Activated CD8-positive, alpha-beta memory T cell treated with anti-CD3 and anti-CD28 coated beads, Interleukin-2, amount 10 ng/mL, durations not matched to agents 7 days and 5 days (primary cell): ENCODE measurements at regions not wholly inside any gene's neighbourhood (a gene's known extent, or its start where the extent isn't known, plus 50 kb on each side); places are given as distances from the start of the nearest gene placed in this dataset.
A peak's percentile ranks its signal among the peaks of the same experiment; 100 is the strongest.
"Not testable (repeated sequence)": the region's sequence is repeated elsewhere in the genome, so short reads cannot be mapped to it uniquely, and the experiment has no call there.

ENCODE experiments used
- ATAC-seq: fragments of 150-1000 bp; cut with Tn5 transposase; one replicate; pipeline ENCODE4 v1.10.0; 2021; ENCODE audit warnings: moderate library complexity
- CTCF ChIA-PET: fragments of 350-600 bp; sonication (Branson Sonifier 250); formaldehyde crosslinking; loops from one replicate; lab custom pipeline; 2021; ENCODE audit warnings: antibody characterized with exemption; lab: Charles Lee
- DNase-seq: peaks from one replicate; pipeline ENCODE4 v3.0.0-alpha.2; 2020
- H3K27ac Mint-ChIP-seq: one replicate; pipeline ENCODE4 v1.8.0; 2021; ENCODE audit warnings: mild to moderate bottlenecking, mixed read lengths
- H3K27me3 Mint-ChIP-seq: one replicate; pipeline ENCODE4 v1.8.0; 2021; ENCODE audit warnings: mixed read lengths
- H3K36me3 Mint-ChIP-seq: one replicate; pipeline ENCODE4 v1.8.0; 2021; ENCODE audit warnings: mild to moderate bottlenecking, mixed read lengths
- H3K4me1 Mint-ChIP-seq: one replicate; pipeline ENCODE4 v1.8.0; 2021; ENCODE audit warnings: mixed read lengths
- H3K4me3 Mint-ChIP-seq: one replicate; pipeline ENCODE4 v1.8.0; 2021; ENCODE audit warnings: mild to moderate bottlenecking, moderate library complexity, mixed read lengths
- H3K9me3 Mint-ChIP-seq: one replicate; pipeline ENCODE4 v1.8.0; 2022; ENCODE audit warnings: low read depth, mixed read lengths

- DNase-seq, result no peak
- no peak overlapping the region for H3K27ac Mint-ChIP-seq
- CTCF ChIA-PET, result no interaction called here
Observed at GRCh38 chrX:131650637-131651410, 107.0 kb downstream of the OR13H1 start.

GRCh38 chrX:131663726-131664125 lies 119.9 kb downstream of the OR13H1 start:
- H3K36me3 Mint-ChIP-seq, H3K4me1 Mint-ChIP-seq, H3K27ac Mint-ChIP-seq, ATAC-seq, H3K9me3 Mint-ChIP-seq, CTCF ChIA-PET, H3K27me3 Mint-ChIP-seq, DNase-seq, H3K4me3 Mint-ChIP-seq: not testable (repeated sequence)

More at GRCh38 chrX:131650637-131651410, 107.0 kb downstream of the OR13H1 start:
- Mint-ChIP-seq H3K36me3 (no peaks in the 10 kb centered on the region), H3K27me3 (peaks cover 2% of the 10 kb centered on the region), H3K4me3 (no peak overlapping the region), H3K4me1 (no peaks in the 10 kb centered on the region), H3K9me3 (no peaks in the 10 kb centered on the region)
- no peak for ATAC-seq

- H3K27ac Mint-ChIP-seq, result no peak overlapping the region
- CTCF ChIA-PET, result no interaction called here
- ATAC-seq, result no peak
- no peaks in the 10 kb centered on the region for H3K36me3 Mint-ChIP-seq
- H3K9me3 Mint-ChIP-seq, result no peaks in the 10 kb centered on the region
- H3K4me3 Mint-ChIP-seq, result no peak overlapping the region
- no peaks in the 10 kb centered on the region for H3K27me3 Mint-ChIP-seq
- no peak for DNase-seq
- no peaks in the 10 kb centered on the region for H3K4me1 Mint-ChIP-seq
Observed at GRCh38 chrX:131671735-131672134, 127.9 kb downstream of the OR13H1 start.

GRCh38 chrX:131675596-131676194 lies 131.8 kb downstream of the OR13H1 start:
- Mint-ChIP-seq H3K4me1 (no peaks in the 10 kb centered on the region), H3K36me3 (no peaks in the 10 kb centered on the region), H3K27ac (no peak overlapping the region), H3K4me3 (no peak overlapping the region), H3K27me3 (no peaks in the 10 kb centered on the region), H3K9me3 (no peaks in the 10 kb centered on the region)
- ATAC-seq (no peak), DNase-seq (no peak)
- CTCF ChIA-PET, result interaction anchor here (1.3 kb wide), 1 partner anchor 12 kb away, joined by 6 read pairs; no protein-coding TSS in a partner anchor

GRCh38 chrX:131677655-131678628 lies 134.1 kb downstream of the OR13H1 start:
- H3K36me3 Mint-ChIP-seq, result no peaks in the 10 kb centered on the region
- DNase-seq (peak; percentile 45), ATAC-seq (peak; percentile 51)
- H3K4me1 Mint-ChIP-seq, result no peaks in the 10 kb centered on the region
- H3K27ac Mint-ChIP-seq, result no peak overlapping the region
- no peaks in the 10 kb centered on the region for H3K9me3 Mint-ChIP-seq
- no peaks in the 10 kb centered on the region for H3K27me3 Mint-ChIP-seq
- H3K4me3 Mint-ChIP-seq, result no peak overlapping the region
- CTCF ChIA-PET, result interaction anchor here (1.2 to 1.6 kb wide), 2 partner anchors 164 to 273 kb away, joined by 3 read pairs; no protein-coding TSS in a partner anchor

- H3K4me3 Mint-ChIP-seq, result not testable (repeated sequence)
Observed at GRCh38 chrX:131682735-131683134, 138.9 kb downstream of the OR13H1 start.

GRCh38 chrX:131693359-131693758 lies 149.5 kb downstream of the OR13H1 start:
- ATAC-seq (no peak), DNase-seq (no peak)
- peaks cover 3% of the 10 kb centered on the region for H3K36me3 Mint-ChIP-seq
- H3K4me3 Mint-ChIP-seq, result no peak overlapping the region
- CTCF ChIA-PET, result no interaction called here
- no peaks in the 10 kb centered on the region for H3K27me3 Mint-ChIP-seq
- no peaks in the 10 kb centered on the region for H3K4me1 Mint-ChIP-seq
- no peaks in the 10 kb centered on the region for H3K9me3 Mint-ChIP-seq
- no peak overlapping the region for H3K27ac Mint-ChIP-seq

More at GRCh38 chrX:131682735-131683134, 138.9 kb downstream of the OR13H1 start:
- H3K27ac Mint-ChIP-seq, H3K27me3 Mint-ChIP-seq, DNase-seq, CTCF ChIA-PET, H3K9me3 Mint-ChIP-seq, H3K36me3 Mint-ChIP-seq, H3K4me1 Mint-ChIP-seq, ATAC-seq: not testable (repeated sequence)

GRCh38 chrX:131696989-131697388 lies 153.1 kb downstream of the OR13H1 start:
- CTCF ChIA-PET, H3K27ac Mint-ChIP-seq, H3K9me3 Mint-ChIP-seq, H3K36me3 Mint-ChIP-seq, H3K27me3 Mint-ChIP-seq, ATAC-seq, H3K4me1 Mint-ChIP-seq, DNase-seq, H3K4me3 Mint-ChIP-seq: not testable (repeated sequence)

GRCh38 chrX:131703646-131704045 lies 159.8 kb downstream of the OR13H1 start:
- H3K9me3 Mint-ChIP-seq, result no peaks in the 10 kb centered on the region
- DNase-seq (no peak), ATAC-seq (no peak)
- H3K27ac Mint-ChIP-seq, result no peak overlapping the region
- H3K27me3 Mint-ChIP-seq, result no peaks in the 10 kb centered on the region
- H3K4me1 Mint-ChIP-seq, result no peaks in the 10 kb centered on the region
- H3K36me3 Mint-ChIP-seq, result peaks cover 6% of the 10 kb centered on the region
- CTCF ChIA-PET, result no interaction called here
- no peak overlapping the region for H3K4me3 Mint-ChIP-seq

GRCh38 chrX:131704136-131704695 lies 160.3 kb downstream of the OR13H1 start:
- Mint-ChIP-seq H3K4me3 (no peak overlapping the region), H3K9me3 (no peaks in the 10 kb centered on the region), H3K27ac (no peak overlapping the region), H3K4me1 (no peaks in the 10 kb centered on the region), H3K36me3 (peaks cover 6% of the 10 kb centered on the region), H3K27me3 (no peaks in the 10 kb centered on the region)
- no peak for DNase-seq
- CTCF ChIA-PET, result no interaction called here
- ATAC-seq, result no peak

- no peak overlapping the region for H3K27ac Mint-ChIP-seq
- CTCF ChIA-PET, result no interaction called here
- H3K36me3 Mint-ChIP-seq, result peaks cover 6% of the 10 kb centered on the region
- no peaks in the 10 kb centered on the region for H3K9me3 Mint-ChIP-seq
- H3K4me1 Mint-ChIP-seq, result no peaks in the 10 kb centered on the region
- ATAC-seq, result no peak
- DNase-seq, result no peak
- no peaks in the 10 kb centered on the region for H3K27me3 Mint-ChIP-seq
- no peak overlapping the region for H3K4me3 Mint-ChIP-seq
Observed at GRCh38 chrX:131709553-131709952, 165.7 kb downstream of the OR13H1 start.

GRCh38 chrX:131711478-131711867 lies 167.6 kb downstream of the OR13H1 start:
- CTCF ChIA-PET, result no interaction called here
- Mint-ChIP-seq H3K36me3 (peaks cover 4% of the 10 kb centered on the region), H3K27ac (no peak overlapping the region), H3K4me1 (no peaks in the 10 kb centered on the region), H3K27me3 (no peaks in the 10 kb centered on the region), H3K9me3 (no peaks in the 10 kb centered on the region), H3K4me3 (no peak overlapping the region)
- ATAC-seq, result no peak
- no peak for DNase-seq

GRCh38 chrX:131723646-131724045 lies 179.8 kb downstream of the OR13H1 start:
- Mint-ChIP-seq H3K36me3 (peaks cover 4% of the 10 kb centered on the region), H3K27me3 (no peaks in the 10 kb centered on the region), H3K4me3 (no peak overlapping the region), H3K4me1 (no peaks in the 10 kb centered on the region), H3K27ac (no peak overlapping the region), H3K9me3 (peaks cover 2% of the 10 kb centered on the region)
- no peak for ATAC-seq
- DNase-seq, result no peak
- CTCF ChIA-PET, result no interaction called here
